A673 (cell line): ENCODE measurements at regions not wholly inside any gene's neighbourhood (a gene's known extent, or its start where the extent isn't known, plus 50 kb on each side); places are given as distances from the start of the nearest gene placed in this dataset.

Source experiments
- BruUV-seq: library from RNA; stranded (reverse); fragments of 400-500 nt; replicated peaks from 2 replicates; lab custom pipeline; 2021; lab: Mats Ljungman, UMichigan
- CTCF ChIA-PET: fragments of 300-600 bp; sonication (Branson Sonifier 250); formaldehyde crosslinking; loops from one replicate; lab custom pipeline; 2022; ENCODE audit warnings: antibody characterized with exemption; lab: Charles Lee
- POLR2A ChIA-PET: fragments of 300-600 bp; sonication (Branson Sonifier 250); formaldehyde crosslinking; loops from one replicate; lab custom pipeline; 2022; ENCODE audit warnings: antibody characterized with exemption; ENCODE audit not compliant: low non-redundant PET; lab: Charles Lee
- DNase-seq: peaks from one replicate; pipeline ENCODE4 v3.0.0-alpha.2; 2015; ENCODE audit warnings: low spot score
- H3K27ac ChIP-seq: fragments of 200-600 bp; sonication (generic); 2 replicates; pipeline ENCODE4 v1.5.1; 2016; ENCODE audit warnings: mixed run types, low read depth, mild to moderate bottlenecking, mixed read lengths, antibody characterized with exemption, low read length; ENCODE audit not compliant: poor library complexity, severe bottlenecking
- H3K27me3 ChIP-seq: fragments of 200-600 bp; sonication (generic); replicated peaks from 2 replicates; pipeline ENCODE4 v1.6.1; 2017; ENCODE audit warnings: mixed run types, low read depth, mild to moderate bottlenecking, mixed read lengths, antibody characterized with exemption, low read length; ENCODE audit not compliant: insufficient read depth, poor library complexity
- H3K36me3 ChIP-seq: fragments of 200-600 bp; sonication (generic); 2 replicates; pipeline ENCODE4 v1.6.1; 2016; ENCODE audit warnings: mixed run types, mild to moderate bottlenecking, mixed read lengths, antibody characterized with exemption, low read length; ENCODE audit not compliant: insufficient read depth, poor library complexity, severe bottlenecking
- H3K4me1 ChIP-seq: fragments of 200-600 bp; sonication (generic); 2 replicates; pipeline ENCODE4 v1.6.1; 2017; ENCODE audit warnings: mixed run types, mild to moderate bottlenecking, mixed read lengths, antibody characterized with exemption, low read length; ENCODE audit not compliant: insufficient read depth, poor library complexity, severe bottlenecking
- H3K4me3 ChIP-seq: fragments of 200-600 bp; sonication (generic); 2 replicates; pipeline ENCODE4 v1.5.1; 2016; ENCODE audit warnings: low read depth, mixed run types, mild to moderate bottlenecking, mixed read lengths, low read length; ENCODE audit not compliant: poor library complexity, severe bottlenecking
- H3K9me3 ChIP-seq: fragments of 200-600 bp; sonication (generic); 2 replicates; pipeline ENCODE4 v1.6.1; 2016; ENCODE audit warnings: mixed run types, low read depth, mild to moderate bottlenecking, mixed read lengths, antibody characterized with exemption, low read length; ENCODE audit not compliant: poor library complexity, severe bottlenecking
- CTCF ChIP-seq: fragments of 300-800, 200-600 bp; sonication (generic); conservative IDR thresholded peaks from 2 replicates; pipeline ENCODE4 v1.5.1; 2017; ENCODE audit warnings: low read depth, mild to moderate bottlenecking, antibody characterized with exemption, low read length, moderate library complexity, mixed read lengths
- EZH2 ChIP-seq: fragments of 200-600 bp; sonication (generic); IDR thresholded peaks from 2 replicates; pipeline ENCODE4 v1.6.1; 2017; ENCODE audit warnings: borderline replicate concordance, low read depth, mild to moderate bottlenecking, mixed read lengths, antibody characterized with exemption, low read length; ENCODE audit not compliant: poor library complexity, severe bottlenecking
- intact Hi-C: fragments of 100-400 bp; cut with micrococcal nuclease; formaldehyde crosslinking; loops from one replicate; pipeline ENCODE4 v1.10.0; 2022; ENCODE audit not compliant: unreplicated experiment

- TF ChIP-seq EZH2: no peak
- no peak for TF ChIP-seq CTCF
- Histone ChIP-seq H3K27me3 (peaks cover 20% of the 10 kb centered on the region), H3K9me3 (no peaks in the 10 kb centered on the region), H3K4me3 (no peak overlapping the region), H3K4me1 (no peaks in the 10 kb centered on the region), H3K27ac (no peak overlapping the region), H3K36me3 (no peaks in the 10 kb centered on the region)
- intact Hi-C loops: no loop called here
- DNase-seq: no peak
- ChIA-PET CTCF (no interaction called here), POLR2A (no interaction called here)
- no TSS peak for BruUV-seq
These were observed 224.0 kb upstream of the CDH13 start for GRCh38 chr16:82402665-82403218.

- Histone ChIP-seq H3K4me3 (no peak overlapping the region), H3K36me3 (no peaks in the 10 kb centered on the region), H3K27ac (no peak overlapping the region), H3K4me1 (no peaks in the 10 kb centered on the region), H3K27me3 (peaks cover 11% of the 10 kb centered on the region), H3K9me3 (no peaks in the 10 kb centered on the region)
- no peak for DNase-seq
- no peak for TF ChIP-seq CTCF
- TF ChIP-seq EZH2: no peak
- ChIA-PET POLR2A (no interaction called here), CTCF (no interaction called here)
- intact Hi-C loops: no loop called here
- BruUV-seq: no TSS peak
These were observed 226.7 kb upstream of the CDH13 start for GRCh38 chr16:82400046-82400445.

GRCh38 chr16:82396509-82396908 is 226.5 kb upstream of the MPHOSPH6 start:
- CTCF ChIA-PET: no interaction called here
- Histone ChIP-seq H3K4me1 (no peaks in the 10 kb centered on the region), H3K9me3 (no peaks in the 10 kb centered on the region), H3K27ac (no peak overlapping the region), H3K27me3 (peaks cover 33% of the 10 kb centered on the region), H3K36me3 (no peaks in the 10 kb centered on the region), H3K4me3 (no peak overlapping the region)
- DNase-seq: no peak
- POLR2A ChIA-PET: no interaction called here
- no peak for TF ChIP-seq CTCF
- BruUV-seq: no TSS peak
- intact Hi-C loops: no loop called here
